ENCODE measurements at regions not wholly inside any gene's neighbourhood (a gene's known extent, or its start where the extent isn't known, plus 50 kb on each side); places are given as distances from the start of the nearest gene placed in this dataset.

GRCh38 chr3:75076481-75076880 is 462.0 kb upstream of the CNTN3 start:
- intact Hi-C loops (cut with micrococcal nuclease; ENCODE audit: unreplicated experiment), result no loop called here
- BruUV-seq (replicated peaks), result no TSS peak
- CTCF ChIA-PET (ENCODE audit: unreplicated experiment), result no interaction called here
- H4K20me1 ChIP-seq (ENCODE audit: insufficient read depth, low read length), result no peaks in the 10 kb centered on the region
- no peaks in the 10 kb centered on the region for H3K79me2 ChIP-seq (ENCODE audit: insufficient read depth, low read depth, low read length)
- no peaks in the 10 kb centered on the region for H3K4me1 ChIP-seq (ENCODE audit: insufficient read depth, low read length, poor library complexity, severe bottlenecking)
- H3K4me3 ChIP-seq (ENCODE audit: low read depth, low read length, poor library complexity, severe bottlenecking), result no peak overlapping the region
- DNase-seq (ENCODE audit: low spot score), result no peak
- no peaks in the 10 kb centered on the region for H3K9me2 ChIP-seq (ENCODE audit: insufficient read depth, low read length)
- H3K36me3 ChIP-seq (ENCODE audit: insufficient read depth, low read length), result no peaks in the 10 kb centered on the region
- POLR2A ChIA-PET, result no interaction called here
- H3K9me3 ChIP-seq (ENCODE audit: low read length), result no peaks in the 10 kb centered on the region
- no peak overlapping the region for H2AFZ ChIP-seq (ENCODE audit: low read length)
- no peak for TF ChIP-seq EZH2phosphoT487 (IDR thresholded peaks at IDR 0.05; ENCODE audit: borderline replicate concordance, low read depth, low read length)
- no peak for TF ChIP-seq CTCF (conservative IDR thresholded peaks at IDR 0.05; ENCODE audit: low read length)
- no peak overlapping the region for H3K4me2 ChIP-seq (ENCODE audit: low read length)
- H3K27ac ChIP-seq (ENCODE audit: low read depth, low read length, poor library complexity, severe bottlenecking), result no peak overlapping the region

- TF ChIP-seq EZH2phosphoT487 (IDR thresholded peaks at IDR 0.05; ENCODE audit: borderline replicate concordance, low read depth, low read length), result no peak
- no peak for TF ChIP-seq CTCF (conservative IDR thresholded peaks at IDR 0.05; ENCODE audit: low read length)
- Histone ChIP-seq H4K20me1 (ENCODE audit: insufficient read depth, low read length) (no peaks in the 10 kb centered on the region), H3K36me3 (ENCODE audit: insufficient read depth, low read length) (no peaks in the 10 kb centered on the region), H2AFZ (ENCODE audit: low read length) (no peak overlapping the region), H3K79me2 (ENCODE audit: insufficient read depth, low read depth, low read length) (no peaks in the 10 kb centered on the region), H3K27ac (ENCODE audit: low read depth, low read length, poor library complexity, severe bottlenecking) (no peak overlapping the region), H3K4me1 (ENCODE audit: insufficient read depth, low read length, poor library complexity, severe bottlenecking) (no peaks in the 10 kb centered on the region), H3K4me2 (ENCODE audit: low read length) (no peak overlapping the region), H3K4me3 (ENCODE audit: low read depth, low read length, poor library complexity, severe bottlenecking) (no peak overlapping the region), H3K9me2 (ENCODE audit: insufficient read depth, low read length) (no peaks in the 10 kb centered on the region), H3K9me3 (ENCODE audit: low read length) (no peaks in the 10 kb centered on the region)
- intact Hi-C loops (cut with micrococcal nuclease; ENCODE audit: unreplicated experiment), result no loop called here
- no TSS peak for BruUV-seq (replicated peaks)
- ChIA-PET CTCF (ENCODE audit: unreplicated experiment) (no interaction called here), POLR2A (no interaction called here)
- DNase-seq (ENCODE audit: low spot score), result no peak
Measured at GRCh38 chr3:75078290-75078689, 463.8 kb upstream of the CNTN3 start.

- Histone ChIP-seq H3K4me3 (ENCODE audit: low read depth, low read length, poor library complexity, severe bottlenecking) (no peak overlapping the region), H3K4me1 (ENCODE audit: insufficient read depth, low read length, poor library complexity, severe bottlenecking) (no peaks in the 10 kb centered on the region), H3K27ac (ENCODE audit: low read depth, low read length, poor library complexity, severe bottlenecking) (no peak overlapping the region), H3K79me2 (ENCODE audit: insufficient read depth, low read depth, low read length) (no peaks in the 10 kb centered on the region), H3K9me3 (ENCODE audit: low read length) (no peaks in the 10 kb centered on the region), H2AFZ (ENCODE audit: low read length) (no peak overlapping the region), H3K4me2 (ENCODE audit: low read length) (no peak overlapping the region), H4K20me1 (ENCODE audit: insufficient read depth, low read length) (no peaks in the 10 kb centered on the region), H3K36me3 (ENCODE audit: insufficient read depth, low read length) (no peaks in the 10 kb centered on the region), H3K9me2 (ENCODE audit: insufficient read depth, low read length) (no peaks in the 10 kb centered on the region)
- intact Hi-C loops (cut with micrococcal nuclease; ENCODE audit: unreplicated experiment), result no loop called here
- DNase-seq (ENCODE audit: low spot score), result no peak
- BruUV-seq (replicated peaks), result no TSS peak
- CTCF ChIA-PET (ENCODE audit: unreplicated experiment), result no interaction called here
- TF ChIP-seq CTCF (conservative IDR thresholded peaks at IDR 0.05; ENCODE audit: low read length) (no peak), EZH2phosphoT487 (IDR thresholded peaks at IDR 0.05; ENCODE audit: borderline replicate concordance, low read depth, low read length) (no peak)
- POLR2A ChIA-PET, result no interaction called here
Measured at GRCh38 chr3:75082845-75083244, 468.4 kb upstream of the CNTN3 start.
